ENCODE measurements at regions not wholly inside any gene's neighbourhood (a gene's known extent, or its start where the extent isn't known, plus 50 kb on each side); places are given as distances from the start of the nearest gene placed in this dataset.

DNA sequence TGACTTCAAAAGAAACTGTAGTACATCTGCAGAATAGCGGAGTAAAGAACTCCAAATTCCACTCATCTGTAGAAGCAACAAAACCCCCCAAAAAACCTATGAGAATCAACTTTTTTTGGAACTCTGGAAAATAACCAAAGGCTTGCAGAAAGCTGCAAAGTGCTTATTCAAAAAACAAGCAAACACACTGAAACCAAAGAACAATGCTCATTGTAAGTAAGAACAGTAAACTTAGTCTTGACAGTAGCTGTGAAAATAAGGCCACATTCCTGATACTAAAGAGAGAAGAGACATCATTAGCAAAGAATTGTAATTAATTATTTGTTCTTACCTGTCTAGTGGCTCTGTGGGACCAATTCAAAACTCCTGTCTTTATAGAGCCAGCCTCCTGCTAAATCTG is 534.3 kb upstream of the C16orf82 start:
- TF ChIP-seq, protein P1, sequence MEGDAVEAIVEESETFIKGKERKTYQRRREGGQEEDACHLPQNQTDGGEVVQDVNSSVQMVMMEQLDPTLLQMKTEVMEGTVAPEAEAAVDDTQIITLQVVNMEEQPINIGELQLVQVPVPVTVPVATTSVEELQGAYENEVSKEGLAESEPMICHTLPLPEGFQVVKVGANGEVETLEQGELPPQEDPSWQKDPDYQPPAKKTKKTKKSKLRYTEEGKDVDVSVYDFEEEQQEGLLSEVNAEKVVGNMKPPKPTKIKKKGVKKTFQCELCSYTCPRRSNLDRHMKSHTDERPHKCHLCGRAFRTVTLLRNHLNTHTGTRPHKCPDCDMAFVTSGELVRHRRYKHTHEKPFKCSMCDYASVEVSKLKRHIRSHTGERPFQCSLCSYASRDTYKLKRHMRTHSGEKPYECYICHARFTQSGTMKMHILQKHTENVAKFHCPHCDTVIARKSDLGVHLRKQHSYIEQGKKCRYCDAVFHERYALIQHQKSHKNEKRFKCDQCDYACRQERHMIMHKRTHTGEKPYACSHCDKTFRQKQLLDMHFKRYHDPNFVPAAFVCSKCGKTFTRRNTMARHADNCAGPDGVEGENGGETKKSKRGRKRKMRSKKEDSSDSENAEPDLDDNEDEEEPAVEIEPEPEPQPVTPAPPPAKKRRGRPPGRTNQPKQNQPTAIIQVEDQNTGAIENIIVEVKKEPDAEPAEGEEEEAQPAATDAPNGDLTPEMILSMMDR (IDR thresholded peaks at IDR 0.05 in 2 of 3, conservative IDR thresholded peaks at IDR 0.05 in 1 of 3; ENCODE audit: borderline replicate concordance in 1 of 3, insufficient read depth in 1 of 3, low read depth in 2 of 3, low read length in 2 of 3) = no peak
- TF ChIP-seq, protein P2, sequence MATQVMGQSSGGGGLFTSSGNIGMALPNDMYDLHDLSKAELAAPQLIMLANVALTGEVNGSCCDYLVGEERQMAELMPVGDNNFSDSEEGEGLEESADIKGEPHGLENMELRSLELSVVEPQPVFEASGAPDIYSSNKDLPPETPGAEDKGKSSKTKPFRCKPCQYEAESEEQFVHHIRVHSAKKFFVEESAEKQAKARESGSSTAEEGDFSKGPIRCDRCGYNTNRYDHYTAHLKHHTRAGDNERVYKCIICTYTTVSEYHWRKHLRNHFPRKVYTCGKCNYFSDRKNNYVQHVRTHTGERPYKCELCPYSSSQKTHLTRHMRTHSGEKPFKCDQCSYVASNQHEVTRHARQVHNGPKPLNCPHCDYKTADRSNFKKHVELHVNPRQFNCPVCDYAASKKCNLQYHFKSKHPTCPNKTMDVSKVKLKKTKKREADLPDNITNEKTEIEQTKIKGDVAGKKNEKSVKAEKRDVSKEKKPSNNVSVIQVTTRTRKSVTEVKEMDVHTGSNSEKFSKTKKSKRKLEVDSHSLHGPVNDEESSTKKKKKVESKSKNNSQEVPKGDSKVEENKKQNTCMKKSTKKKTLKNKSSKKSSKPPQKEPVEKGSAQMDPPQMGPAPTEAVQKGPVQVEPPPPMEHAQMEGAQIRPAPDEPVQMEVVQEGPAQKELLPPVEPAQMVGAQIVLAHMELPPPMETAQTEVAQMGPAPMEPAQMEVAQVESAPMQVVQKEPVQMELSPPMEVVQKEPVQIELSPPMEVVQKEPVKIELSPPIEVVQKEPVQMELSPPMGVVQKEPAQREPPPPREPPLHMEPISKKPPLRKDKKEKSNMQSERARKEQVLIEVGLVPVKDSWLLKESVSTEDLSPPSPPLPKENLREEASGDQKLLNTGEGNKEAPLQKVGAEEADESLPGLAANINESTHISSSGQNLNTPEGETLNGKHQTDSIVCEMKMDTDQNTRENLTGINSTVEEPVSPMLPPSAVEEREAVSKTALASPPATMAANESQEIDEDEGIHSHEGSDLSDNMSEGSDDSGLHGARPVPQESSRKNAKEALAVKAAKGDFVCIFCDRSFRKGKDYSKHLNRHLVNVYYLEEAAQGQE (IDR thresholded peaks at IDR 0.05; ENCODE audit: low read depth) = no peak
- TF ChIP-seq YY1 (IDR thresholded peaks at IDR 0.05; ENCODE audit: extremely low read depth, insufficient replicate concordance, low read depth, low read length) (no peak), ZNF274 (IDR thresholded peaks at IDR 0.05; ENCODE audit: low read depth, low read length) (no peak), EZH2phosphoT487 (IDR thresholded peaks at IDR 0.05; ENCODE audit: borderline replicate concordance) (no peak), SIN3A (IDR thresholded peaks at IDR 0.05; ENCODE audit: low read depth) (no peak), POLR2A (IDR thresholded peaks at IDR 0.05; ENCODE audit: borderline replicate concordance, extremely low read depth, insufficient read depth, insufficient read length) (no peak), FOSL1 (IDR thresholded peaks at IDR 0.05; ENCODE audit: low read depth) (no peak), POLR2AphosphoS5 (IDR thresholded peaks at IDR 0.05; ENCODE audit: low read depth, low read length) (no peak), EZH2 (IDR thresholded peaks at IDR 0.05) (no peak), JUND (IDR thresholded peaks at IDR 0.05) (no peak)
- TF ChIP-seq, protein P3, sequence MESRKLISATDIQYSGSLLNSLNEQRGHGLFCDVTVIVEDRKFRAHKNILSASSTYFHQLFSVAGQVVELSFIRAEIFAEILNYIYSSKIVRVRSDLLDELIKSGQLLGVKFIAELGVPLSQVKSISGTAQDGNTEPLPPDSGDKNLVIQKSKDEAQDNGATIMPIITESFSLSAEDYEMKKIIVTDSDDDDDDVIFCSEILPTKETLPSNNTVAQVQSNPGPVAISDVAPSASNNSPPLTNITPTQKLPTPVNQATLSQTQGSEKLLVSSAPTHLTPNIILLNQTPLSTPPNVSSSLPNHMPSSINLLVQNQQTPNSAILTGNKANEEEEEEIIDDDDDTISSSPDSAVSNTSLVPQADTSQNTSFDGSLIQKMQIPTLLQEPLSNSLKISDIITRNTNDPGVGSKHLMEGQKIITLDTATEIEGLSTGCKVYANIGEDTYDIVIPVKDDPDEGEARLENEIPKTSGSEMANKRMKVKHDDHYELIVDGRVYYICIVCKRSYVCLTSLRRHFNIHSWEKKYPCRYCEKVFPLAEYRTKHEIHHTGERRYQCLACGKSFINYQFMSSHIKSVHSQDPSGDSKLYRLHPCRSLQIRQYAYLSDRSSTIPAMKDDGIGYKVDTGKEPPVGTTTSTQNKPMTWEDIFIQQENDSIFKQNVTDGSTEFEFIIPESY (IDR thresholded peaks at IDR 0.05; ENCODE audit: extremely low read depth, insufficient replicate concordance, low read length) = no peak
